Neutrophil (primary cell): ENCODE measurements at regions not wholly inside any gene's neighbourhood (a gene's known extent, or its start where the extent isn't known, plus 50 kb on each side); places are given as distances from the start of the nearest gene placed in this dataset.

Source experiments
- H3K27ac ChIP-seq: fragments of 200-600 bp; sonication (generic); 2 replicates; pipeline ENCODE4 v1.5.1; 2016; ENCODE audit warnings: mild to moderate bottlenecking, moderate library complexity
- H3K27me3 ChIP-seq: fragments of 200-600 bp; sonication (generic); 2 replicates; pipeline ENCODE4 v1.6.0; 2016; ENCODE audit warnings: mild to moderate bottlenecking
- H3K36me3 ChIP-seq: fragments of 200-600 bp; sonication (generic); 2 replicates; pipeline ENCODE4 v1.5.1; 2017
- H3K4me1 ChIP-seq, 2 experiments: fragments of 200-600 bp in 1 of 2; sonication (generic) in 1 of 2; 1 replicate in 1 of 2; 2 replicates in 1 of 2; pipeline versions ENCODE4 v1.5.1 to v1.6.1; 2013 to 2016; ENCODE audit warnings: low read depth in 1 of 2, low read length in 1 of 2, mild to moderate bottlenecking in 1 of 2, moderate library complexity in 1 of 2; ENCODE audit not compliant: control insufficient read depth in 1 of 2, insufficient read depth in 1 of 2
- H3K4me3 ChIP-seq, 2 experiments: fragments of 200-600 bp in 1 of 2; sonication (generic) in 1 of 2; 1 replicate in 1 of 2; 2 replicates in 1 of 2; pipeline ENCODE4 v1.5.1; 2013 to 2016; ENCODE audit warnings: low read depth in 1 of 2, low read length in 1 of 2, mild to moderate bottlenecking in 1 of 2, moderate library complexity in 1 of 2
- H3K9me3 ChIP-seq: fragments of 200-600 bp; sonication (generic); 2 replicates; pipeline ENCODE4 v1.5.1; 2016
- CTCF ChIP-seq: fragments of 200-600 bp; sonication (generic); IDR thresholded peaks from 2 replicates; pipeline ENCODE4 v1.5.1; 2016; ENCODE audit warnings: antibody characterized with exemption

- H3K27ac ChIP-seq: no peak overlapping the region
- TF ChIP-seq CTCF: no peak
- no peaks in the 10 kb centered on the region for H3K36me3 ChIP-seq
- H3K9me3 ChIP-seq: no peaks in the 10 kb centered on the region
- no peak overlapping the region for H3K4me3 ChIP-seq
- peaks cover 27% of the 10 kb centered on the region for H3K27me3 ChIP-seq
- H3K4me1 ChIP-seq: no peaks in the 10 kb centered on the region
These were observed 172.5 kb upstream of the PRNP start for GRCh38 chr20:4513720-4514119.

- Histone ChIP-seq H3K4me1 (no peaks in the 10 kb centered on the region), H3K4me3 (no peak overlapping the region), H3K27ac (no peak overlapping the region), H3K27me3 (peaks cover 27% of the 10 kb centered on the region), H3K9me3 (no peaks in the 10 kb centered on the region), H3K36me3 (no peaks in the 10 kb centered on the region)
- TF ChIP-seq CTCF: no peak
These were observed 173.2 kb upstream of the PRNP start for GRCh38 chr20:4512891-4513550.

GRCh38 chr20:4511776-4512175, 174.5 kb upstream of the PRNP start:
- no peaks in the 10 kb centered on the region for H3K4me1 ChIP-seq
- TF ChIP-seq CTCF: no peak

GRCh38 chr20:4509825-4510522, 176.3 kb upstream of the PRNP start:
- H3K27me3 ChIP-seq: peaks cover 24% of the 10 kb centered on the region
- no peak for TF ChIP-seq CTCF
- H3K9me3 ChIP-seq: no peaks in the 10 kb centered on the region
- no peaks in the 10 kb centered on the region for H3K4me1 ChIP-seq
- no peak overlapping the region for H3K4me3 ChIP-seq
- H3K27ac ChIP-seq: no peak overlapping the region
- no peaks in the 10 kb centered on the region for H3K36me3 ChIP-seq

More at GRCh38 chr20:4511776-4512175, 174.5 kb upstream of the PRNP start:
- H3K36me3 ChIP-seq: no peaks in the 10 kb centered on the region
- H3K9me3 ChIP-seq: no peaks in the 10 kb centered on the region
- H3K4me3 ChIP-seq: no peak overlapping the region
- peaks cover 27% of the 10 kb centered on the region for H3K27me3 ChIP-seq
- H3K27ac ChIP-seq: no peak overlapping the region

- H3K27ac ChIP-seq: no peak overlapping the region
- no peak for TF ChIP-seq CTCF
These were observed 177.5 kb upstream of the PRNP start for GRCh38 chr20:4508773-4509172.

More at GRCh38 chr20:4508773-4509172, 177.5 kb upstream of the PRNP start:
- Histone ChIP-seq H3K4me3 (no peak overlapping the region), H3K36me3 (no peaks in the 10 kb centered on the region), H3K9me3 (no peaks in the 10 kb centered on the region), H3K4me1 (no peaks in the 10 kb centered on the region), H3K27me3 (peaks cover 16% of the 10 kb centered on the region)
